PC-3 (cell line): ENCODE measurements at regions not wholly inside any gene's neighbourhood (a gene's known extent, or its start where the extent isn't known, plus 50 kb on each side); places are given as distances from the start of the nearest gene placed in this dataset.
"Not testable (repeated sequence)": the region's sequence is repeated elsewhere in the genome, so short reads cannot be mapped to it uniquely, and the experiment has no call there.

Experiments
- ATAC-seq: fragments of 200-7000 bp; cut with Tn5 transposase; 2 replicates; pipeline ENCODE4 v1.9.1; 2020; ENCODE audit warnings: mild to moderate bottlenecking, moderate library complexity
- BruUV-seq: library from RNA; stranded (reverse); fragments of 400-500 nt; replicated peaks from 2 replicates; lab custom pipeline; 2021; lab: Mats Ljungman, UMichigan
- CTCF ChIA-PET: fragments of 300-600 bp; sonication (Branson Sonifier 250); formaldehyde crosslinking; loops from one replicate; lab custom pipeline; 2022; ENCODE audit warnings: antibody characterized with exemption; lab: Charles Lee
- POLR2A ChIA-PET: fragments of 300-600 bp; sonication (Branson Sonifier 250); formaldehyde crosslinking; loops from one replicate; lab custom pipeline; 2022; ENCODE audit warnings: antibody characterized with exemption; ENCODE audit not compliant: unreplicated experiment; lab: Charles Lee
- DNase-seq: peaks from one replicate; pipeline ENCODE4 v3.0.0-alpha.2; 2015
- H2AFZ ChIP-seq: fragments of 300-600 bp; sonication (generic); 2 replicates; pipeline ENCODE4 v1.6.0; 2016; ENCODE audit warnings: antibody characterized with exemption, low read length
- H3F3A ChIP-seq: fragments of 300-600 bp; sonication (generic); one replicate; pipeline ENCODE4 v1.6.0; 2017; ENCODE audit warnings: antibody characterized with exemption, low read length, control low read depth, mild to moderate bottlenecking; ENCODE audit not compliant: unreplicated experiment
- H3K27ac ChIP-seq: fragments of 300-600 bp; sonication (generic); 2 replicates; pipeline ENCODE4 v1.5.1; 2016; ENCODE audit warnings: mild to moderate bottlenecking, low read length
- H3K27me3 ChIP-seq: fragments of 300-600 bp; sonication (generic); 2 replicates; pipeline ENCODE4 v1.6.1; 2016; ENCODE audit warnings: low read length, mixed read lengths
- H3K36me3 ChIP-seq: fragments of 300-600 bp; sonication (generic); 2 replicates; pipeline ENCODE4 v1.6.1; 2016; ENCODE audit warnings: low read depth, mixed run types, low read length, mixed read lengths
- H3K4me1 ChIP-seq: fragments of 300-600 bp; sonication (generic); 2 replicates; pipeline ENCODE4 v1.5.1; 2016; ENCODE audit warnings: low read length; ENCODE audit not compliant: insufficient read depth
- H3K4me2 ChIP-seq: fragments of 300-600 bp; sonication (generic); 2 replicates; pipeline ENCODE4 v1.6.0; 2016; ENCODE audit warnings: low read length
- H3K4me3 ChIP-seq: fragments of 300-600 bp; sonication (generic); 2 replicates; pipeline ENCODE4 v1.5.1; 2016; ENCODE audit warnings: mild to moderate bottlenecking, low read length, mixed read lengths
- H3K79me2 ChIP-seq: fragments of 300-600 bp; sonication (generic); 2 replicates; pipeline ENCODE4 v1.6.1; 2017; ENCODE audit warnings: low read length, mixed read lengths
- H3K9ac ChIP-seq: fragments of 300-600 bp; sonication (generic); 2 replicates; pipeline ENCODE4 v1.6.0; 2016; ENCODE audit warnings: mild to moderate bottlenecking, low read length
- H3K9me2 ChIP-seq: fragments of 300-600 bp; sonication (generic); replicated peaks from 2 replicates; pipeline ENCODE4 v1.6.1; 2016; ENCODE audit warnings: mixed run types, low read length, mixed read lengths
- H3K9me3 ChIP-seq: fragments of 300-600 bp; sonication (generic); 2 replicates; pipeline ENCODE4 v1.6.1; 2016; ENCODE audit warnings: low read length, mixed read lengths
- H4K20me1 ChIP-seq: fragments of 300-600 bp; sonication (generic); 2 replicates; pipeline ENCODE4 v1.6.1; 2016; ENCODE audit warnings: low read length, mixed read lengths
- EZH2 ChIP-seq: fragments of 300-600 bp; sonication (generic); IDR thresholded peaks from one replicate; pipeline ENCODE4 v1.6.1; 2017; ENCODE audit warnings: antibody characterized with exemption, mild to moderate bottlenecking, low read length; ENCODE audit not compliant: unreplicated experiment
- EZH2phosphoT487 ChIP-seq: fragments of 300-600 bp; sonication (generic); IDR thresholded peaks from 2 replicates; pipeline ENCODE4 v1.6.1; 2018; ENCODE audit warnings: mild to moderate bottlenecking, antibody characterized with exemption, low read length, borderline replicate concordance
- intact Hi-C: fragments of 100-400 bp; cut with micrococcal nuclease; formaldehyde crosslinking; loops from 2 replicates; pipeline ENCODE4 v1.9.0; 2023
- TF ChIP-seq, protein P1 (sequence below): fragments of 300-600 bp; sonication (generic); conservative IDR thresholded peaks from 2 replicates; pipeline ENCODE4 v1.5.1; 2017; ENCODE audit warnings: antibody characterized with exemption, low read depth, mild to moderate bottlenecking, low read length

DNA sequence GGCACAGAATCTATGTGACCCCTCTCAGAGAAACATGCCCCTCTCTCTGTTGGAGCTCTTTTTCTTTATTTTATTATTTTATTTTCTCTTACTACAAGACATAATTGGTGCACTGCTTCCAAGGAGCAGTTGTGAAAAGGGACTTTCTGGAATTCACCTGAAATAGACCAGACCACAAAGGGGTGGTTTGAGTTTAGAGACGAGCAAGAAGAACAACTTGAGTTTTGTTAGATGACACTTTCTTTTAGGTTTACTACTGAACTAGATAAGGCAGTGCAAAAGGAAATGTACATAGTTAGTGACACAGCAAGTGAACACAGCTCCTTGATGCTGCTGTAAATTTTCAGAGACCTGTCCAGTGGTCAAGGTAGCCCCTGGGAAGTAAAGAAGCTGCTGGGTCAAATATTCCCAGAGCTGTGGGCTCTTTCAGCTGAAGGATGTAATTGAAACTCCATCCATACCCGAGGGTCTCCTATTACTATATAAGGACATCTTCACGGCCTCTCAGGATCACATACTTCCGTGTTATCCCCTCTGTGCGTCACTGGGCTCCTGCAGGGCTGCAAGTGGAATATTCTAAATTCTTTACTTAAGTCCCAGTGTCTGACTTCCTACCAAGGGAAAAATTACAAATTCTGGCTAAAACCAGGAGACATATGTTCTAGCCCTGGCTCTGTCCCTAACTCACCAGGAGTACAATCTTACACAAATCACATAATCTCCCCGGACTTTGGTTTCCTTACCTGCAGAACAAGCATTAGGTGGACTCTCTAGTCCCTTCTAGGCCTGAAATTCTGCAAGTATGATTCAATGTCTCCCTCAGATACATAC is 69.1 kb upstream of the ADTRP start:
- DNase-seq (no peak), ATAC-seq (no peak)
- H3K4me1 ChIP-seq = 0 out of 2 replicates have a peak, but pooled peaks cover 4% of the 10 kb centered on the region
- no peaks in the 10 kb centered on the region for H3K9me3 ChIP-seq
- TF ChIP-seq EZH2phosphoT487 = no peak
- TF ChIP-seq EZH2 = no peak
- TF ChIP-seq, protein P1, sequence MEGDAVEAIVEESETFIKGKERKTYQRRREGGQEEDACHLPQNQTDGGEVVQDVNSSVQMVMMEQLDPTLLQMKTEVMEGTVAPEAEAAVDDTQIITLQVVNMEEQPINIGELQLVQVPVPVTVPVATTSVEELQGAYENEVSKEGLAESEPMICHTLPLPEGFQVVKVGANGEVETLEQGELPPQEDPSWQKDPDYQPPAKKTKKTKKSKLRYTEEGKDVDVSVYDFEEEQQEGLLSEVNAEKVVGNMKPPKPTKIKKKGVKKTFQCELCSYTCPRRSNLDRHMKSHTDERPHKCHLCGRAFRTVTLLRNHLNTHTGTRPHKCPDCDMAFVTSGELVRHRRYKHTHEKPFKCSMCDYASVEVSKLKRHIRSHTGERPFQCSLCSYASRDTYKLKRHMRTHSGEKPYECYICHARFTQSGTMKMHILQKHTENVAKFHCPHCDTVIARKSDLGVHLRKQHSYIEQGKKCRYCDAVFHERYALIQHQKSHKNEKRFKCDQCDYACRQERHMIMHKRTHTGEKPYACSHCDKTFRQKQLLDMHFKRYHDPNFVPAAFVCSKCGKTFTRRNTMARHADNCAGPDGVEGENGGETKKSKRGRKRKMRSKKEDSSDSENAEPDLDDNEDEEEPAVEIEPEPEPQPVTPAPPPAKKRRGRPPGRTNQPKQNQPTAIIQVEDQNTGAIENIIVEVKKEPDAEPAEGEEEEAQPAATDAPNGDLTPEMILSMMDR = no peak
- no peak overlapping the region for H3K9ac ChIP-seq
- H3K27me3 ChIP-seq = no peaks in the 10 kb centered on the region
- no TSS peak for BruUV-seq
- intact Hi-C loops = no loop called here
- H3K36me3 ChIP-seq = no peaks in the 10 kb centered on the region
- CTCF ChIA-PET = no interaction called here
- H3K79me2 ChIP-seq = no peaks in the 10 kb centered on the region
- no peak overlapping the region for H2AFZ ChIP-seq
- H3F3A ChIP-seq = no peaks in the 10 kb centered on the region
- no peak overlapping the region for H3K4me3 ChIP-seq
- no peaks in the 10 kb centered on the region for H4K20me1 ChIP-seq
- H3K27ac ChIP-seq = no peak overlapping the region
- POLR2A ChIA-PET = no interaction called here
- peaks cover 3% of the 10 kb centered on the region; the same call in 1 of the 2 replicates for H3K9me2 ChIP-seq
- H3K4me2 ChIP-seq = no peak overlapping the region

DNA sequence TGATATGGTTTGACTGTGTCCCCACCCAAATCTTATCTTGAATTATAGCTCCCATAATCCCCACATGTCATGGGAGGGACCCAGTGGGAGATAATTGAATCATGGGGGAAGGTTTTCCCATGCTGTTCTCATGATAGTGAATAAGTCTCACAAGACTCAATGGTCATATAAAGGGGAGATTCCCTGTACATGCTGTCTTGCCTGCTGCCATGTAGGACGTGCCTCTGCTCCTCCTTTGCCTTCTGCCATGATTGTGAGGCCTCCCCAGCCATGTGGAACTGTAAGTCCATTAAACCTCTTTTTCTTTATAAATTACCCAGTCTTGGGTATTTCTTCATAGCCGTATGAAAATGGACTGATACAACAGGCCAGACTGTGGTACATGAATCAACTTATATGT is 68.5 kb upstream of the ADTRP start:
- H3K4me3 ChIP-seq, H3K9me3 ChIP-seq, H3K79me2 ChIP-seq, intact Hi-C loops, H3K9me2 ChIP-seq, H2AFZ ChIP-seq, H3K9ac ChIP-seq, H3K4me2 ChIP-seq, H4K20me1 ChIP-seq, H3K27ac ChIP-seq, DNase-seq, H3K4me1 ChIP-seq, BruUV-seq, H3K36me3 ChIP-seq, CTCF ChIA-PET, ATAC-seq, H3K27me3 ChIP-seq, H3F3A ChIP-seq: not testable (repeated sequence)
- POLR2A ChIA-PET = interaction anchor here (0.6 kb wide), 1 partner anchor 348 kb away, joined by 5 read pairs; no protein-coding TSS in a partner anchor

DNA sequence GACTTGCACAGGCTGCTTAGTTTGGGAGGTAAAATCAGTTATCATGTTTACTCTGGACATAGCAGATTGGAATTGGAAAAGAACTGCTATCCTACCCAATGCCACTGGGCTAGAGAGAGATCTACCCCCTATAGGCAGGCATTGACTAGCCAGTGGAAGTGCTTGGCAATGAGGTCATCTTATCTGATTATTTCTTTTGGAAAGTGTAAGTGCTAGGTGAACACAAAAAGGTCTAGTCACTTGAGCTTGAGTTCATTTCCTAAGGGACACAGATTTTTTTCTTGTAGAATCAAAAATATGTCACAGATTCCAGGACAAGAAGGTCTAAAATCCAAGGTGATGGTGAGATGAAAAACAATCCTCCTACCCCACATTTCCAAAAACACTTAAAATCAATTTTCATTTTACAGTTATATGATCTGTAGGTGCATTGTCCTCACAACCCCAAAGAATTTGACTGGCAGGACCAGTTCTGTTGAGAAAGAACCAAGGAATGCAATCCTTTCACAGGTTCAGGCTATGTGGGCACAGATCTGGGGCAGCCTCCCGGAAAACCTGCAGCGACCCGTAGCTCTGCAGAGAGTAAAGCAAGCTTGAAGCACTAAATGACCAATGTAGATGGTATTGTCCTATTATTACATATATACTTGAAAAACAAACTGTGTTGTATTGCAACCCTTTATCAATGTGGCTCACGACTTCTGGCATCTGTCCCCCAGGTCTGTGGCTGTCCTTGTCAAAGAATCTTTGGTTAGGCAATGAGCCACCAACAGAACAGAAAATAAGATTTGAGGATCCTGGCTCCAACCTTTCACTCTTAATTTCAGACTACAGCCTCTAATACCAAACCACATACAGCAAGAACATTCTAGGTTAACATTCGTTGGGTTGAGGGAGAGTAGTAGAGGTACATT is 67.3 kb upstream of the ADTRP start:
- no peaks in the 10 kb centered on the region for H3K4me1 ChIP-seq
- peaks cover 3% of the 10 kb centered on the region; the same call in 1 of the 2 replicates for H3K9me2 ChIP-seq
- ChIA-PET CTCF (no interaction called here), POLR2A (interaction anchor here (0.6 kb wide), 1 partner anchor 349 kb away, joined by 5 read pairs; no protein-coding TSS in a partner anchor)
- H4K20me1 ChIP-seq = no peaks in the 10 kb centered on the region
- H3K4me2 ChIP-seq = no peak overlapping the region
- H3F3A ChIP-seq = no peaks in the 10 kb centered on the region
- ATAC-seq = no peak
- no peak overlapping the region for H2AFZ ChIP-seq
- H3K9ac ChIP-seq = no peak overlapping the region
- H3K9me3 ChIP-seq = no peaks in the 10 kb centered on the region
- H3K36me3 ChIP-seq = no peaks in the 10 kb centered on the region
- no peaks in the 10 kb centered on the region for H3K27me3 ChIP-seq
- DNase-seq = peak; percentile 26
- H3K4me3 ChIP-seq = no peak overlapping the region
- no peak for TF ChIP-seq EZH2phosphoT487
- intact Hi-C loops = no loop called here
- no peak overlapping the region for H3K27ac ChIP-seq
- H3K79me2 ChIP-seq = no peaks in the 10 kb centered on the region
- no TSS peak for BruUV-seq

DNA sequence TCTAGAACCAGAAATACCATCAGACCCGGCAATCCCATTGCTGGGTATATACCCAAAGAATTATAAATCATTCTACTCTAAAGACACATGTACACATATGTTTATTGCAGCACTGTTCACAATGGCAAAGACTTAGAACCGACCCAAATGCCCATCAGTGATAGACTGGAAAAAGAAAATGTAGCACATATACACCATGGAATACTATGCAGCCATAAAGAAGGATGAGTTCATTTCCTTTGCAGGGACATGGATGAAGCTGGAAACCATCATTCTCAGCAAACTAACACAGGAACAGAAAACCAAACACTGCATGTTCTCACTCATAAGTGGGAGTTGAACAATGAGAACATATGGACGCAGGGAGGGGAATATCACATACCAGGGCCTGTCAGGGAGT is 64.2 kb upstream of the ADTRP start:
- H4K20me1 ChIP-seq, H3K27ac ChIP-seq, H3K9ac ChIP-seq, H2AFZ ChIP-seq, H3K36me3 ChIP-seq, POLR2A ChIA-PET, H3K4me3 ChIP-seq, H3K79me2 ChIP-seq, H3F3A ChIP-seq, H3K9me2 ChIP-seq, BruUV-seq, H3K27me3 ChIP-seq, H3K9me3 ChIP-seq, ATAC-seq, H3K4me1 ChIP-seq, DNase-seq, H3K4me2 ChIP-seq, CTCF ChIA-PET, intact Hi-C loops: not testable (repeated sequence)
